ENCODE measurements at regions not wholly inside any gene's neighbourhood (a gene's known extent, or its start where the extent isn't known, plus 50 kb on each side); places are given as distances from the start of the nearest gene placed in this dataset.
A peak's percentile ranks its signal among the peaks of the same experiment; 100 is the strongest.
"Not testable (repeated sequence)": the region's sequence is repeated elsewhere in the genome, so short reads cannot be mapped to it uniquely, and the experiment has no call there.

DNA sequence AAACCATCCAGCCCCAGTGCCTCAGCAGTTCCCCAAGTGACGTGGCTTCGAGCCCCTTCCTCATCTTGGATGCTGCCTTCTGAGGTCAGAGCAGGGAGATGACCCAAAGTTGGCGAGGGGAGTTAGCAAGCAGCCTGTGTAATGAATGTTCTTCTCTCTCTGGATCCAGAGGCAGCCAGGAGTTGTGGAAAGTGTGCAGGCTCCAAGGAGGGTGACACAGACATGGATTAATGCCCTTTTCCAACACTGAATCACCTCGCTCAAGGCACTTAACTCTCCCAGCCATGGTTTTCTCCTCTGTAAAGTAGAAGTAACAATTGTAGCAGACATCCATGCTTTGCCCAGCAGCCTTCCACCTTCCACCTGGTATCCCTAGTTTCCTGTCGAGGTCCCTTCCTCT, 64.6 kb upstream of the HAND1 start:
- DNase-seq = no peak

DNA sequence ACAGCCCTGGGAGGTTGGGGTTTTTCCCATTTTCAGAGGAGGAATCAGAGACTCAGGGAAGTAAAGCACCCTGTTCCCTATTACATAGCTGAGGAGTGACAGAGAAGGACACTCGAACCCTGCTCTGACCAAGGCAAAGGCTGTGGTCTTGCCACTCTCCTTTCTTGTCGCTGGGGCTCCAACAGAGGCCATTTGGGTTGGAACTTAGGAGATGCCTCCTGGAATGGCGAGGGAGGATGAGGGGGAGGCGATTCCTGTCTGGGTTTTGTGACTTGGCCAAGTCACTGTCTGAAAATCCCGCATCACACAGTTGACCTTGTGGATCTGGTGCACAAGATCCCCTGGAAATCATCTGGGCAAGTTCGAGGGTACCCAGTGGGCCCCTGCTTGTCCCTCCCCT, 64.0 kb upstream of the HAND1 start:
- DNase-seq = no peak

DNA sequence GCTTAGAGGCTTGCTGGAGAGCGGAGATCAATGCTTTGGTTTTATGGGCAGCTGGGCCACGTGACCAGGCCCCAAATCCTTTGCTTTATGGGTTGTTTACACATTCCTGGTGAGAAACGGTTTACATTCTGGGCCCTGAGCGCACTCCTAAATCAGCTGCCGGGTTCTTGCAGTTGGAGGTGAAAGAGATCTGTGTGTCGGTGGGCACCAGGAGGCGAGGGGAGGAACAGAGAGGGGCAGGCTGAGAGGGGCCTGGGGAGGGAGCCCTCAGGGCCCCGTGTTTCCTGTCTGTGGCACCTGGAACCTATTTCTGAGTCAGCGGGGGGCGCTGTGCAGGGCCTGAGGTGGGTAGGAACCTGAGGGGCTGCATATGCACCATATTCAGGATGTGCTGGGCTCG, 63.5 kb upstream of the HAND1 start:
- no peak for DNase-seq

DNA sequence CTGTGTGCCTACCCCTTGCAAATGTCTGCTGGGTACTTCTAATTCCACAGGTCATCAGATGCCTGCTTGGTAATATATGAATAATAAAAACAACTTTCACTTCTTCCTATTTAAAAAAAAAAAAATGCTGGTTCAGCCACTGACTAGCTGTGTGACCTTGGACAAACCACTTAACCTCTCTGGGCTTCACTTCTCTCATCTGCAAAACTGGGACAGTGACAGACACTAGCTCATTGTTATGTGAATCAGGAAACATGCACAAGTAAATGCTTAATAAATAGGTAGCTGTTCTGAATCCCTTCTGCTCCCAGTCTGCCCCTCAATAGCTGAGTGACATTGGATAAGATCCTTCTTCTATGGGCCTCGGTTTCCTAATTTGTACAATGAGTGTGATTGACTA, 62.6 kb upstream of the HAND1 start:
- no peak for DNase-seq

DNA sequence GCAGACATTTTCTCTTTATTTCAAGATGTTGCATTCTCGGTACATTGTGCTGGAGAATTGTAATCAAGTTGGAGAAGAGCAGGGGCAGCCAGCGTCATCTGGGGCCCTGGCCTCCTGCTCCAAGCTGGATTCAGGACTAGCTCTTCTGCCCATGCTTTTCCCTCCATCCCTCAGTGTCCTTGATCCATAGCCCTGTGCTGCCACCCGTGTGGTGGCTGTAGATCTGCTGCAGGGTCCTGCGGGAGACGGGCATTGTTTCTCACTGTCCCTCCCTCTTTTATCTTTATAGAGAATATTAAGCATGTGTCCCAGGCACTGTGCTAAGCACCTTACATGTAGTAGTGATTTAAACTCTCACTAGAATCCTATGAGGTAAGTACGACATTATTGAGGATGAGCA, 60.5 kb upstream of the HAND1 start:
- DNase-seq = no peak

DNA sequence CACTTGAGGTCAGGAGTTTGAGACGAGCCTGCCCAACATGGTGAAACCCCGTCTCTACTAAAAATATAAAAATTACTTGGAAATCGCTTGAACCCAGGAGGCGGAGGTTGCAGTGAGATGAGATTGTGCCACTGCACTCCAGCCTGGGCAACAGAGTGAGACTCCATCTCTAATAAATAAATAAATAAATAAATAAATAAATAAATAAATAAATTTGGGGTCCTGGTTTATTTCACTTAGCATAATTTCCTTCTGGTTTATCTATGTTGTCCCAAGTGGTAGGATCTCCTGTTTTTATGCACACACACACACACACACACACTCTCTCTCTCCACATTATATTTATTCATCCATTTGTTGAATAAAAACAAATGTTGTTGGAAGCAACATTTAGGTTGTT, 58.4 kb upstream of the HAND1 start:
- not testable (repeated sequence) for DNase-seq

DNA sequence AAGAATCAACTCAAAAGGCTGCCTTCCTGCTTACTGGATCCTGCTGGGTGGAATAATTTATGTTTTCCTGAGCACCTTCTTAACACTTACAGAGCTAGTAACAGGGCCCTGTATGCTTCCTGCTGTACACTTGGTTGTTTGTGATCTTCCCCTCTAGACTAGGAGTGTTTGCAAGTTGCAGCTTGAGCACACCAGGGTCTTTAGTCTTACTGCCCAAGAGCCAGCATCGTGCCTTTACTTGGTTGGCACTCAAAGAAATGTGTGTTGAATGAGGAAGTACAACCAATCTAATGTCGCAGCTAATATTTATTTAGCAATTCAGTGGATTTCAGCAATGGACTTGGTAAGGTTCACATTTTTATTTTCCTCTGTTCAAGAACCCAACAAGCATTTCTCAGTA, 57.5 kb upstream of the HAND1 start:
- DNase-seq = peak; percentile 5

DNA sequence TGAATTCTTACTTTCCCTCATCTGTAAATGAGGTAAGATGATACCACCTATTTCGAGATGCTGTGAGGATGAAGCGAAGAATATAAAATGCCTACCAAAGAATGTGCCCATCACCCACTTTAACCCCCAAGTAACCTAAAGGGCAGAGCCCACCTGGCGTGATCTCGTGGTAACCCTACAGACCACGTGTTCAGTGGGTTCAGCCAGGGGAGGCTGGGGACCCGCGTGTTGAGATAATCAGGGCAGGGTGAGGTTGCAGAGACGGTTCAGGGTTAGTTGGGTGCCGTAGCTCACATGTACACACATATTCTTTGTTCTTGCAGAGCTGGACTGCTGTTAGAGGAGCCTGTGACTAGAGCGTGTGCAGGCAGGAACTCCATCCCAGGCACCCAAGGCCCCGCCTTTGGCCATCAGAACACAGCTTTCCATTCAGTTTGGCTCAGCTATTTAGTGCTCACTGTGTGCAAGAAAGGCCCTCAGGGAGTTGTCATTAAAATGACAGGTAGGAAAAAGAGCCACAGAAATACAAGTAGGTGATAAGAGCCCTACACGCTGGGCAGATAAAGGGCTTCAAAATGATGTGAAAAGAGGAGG, 56.5 kb upstream of the HAND1 start:
- no peak for DNase-seq

DNA sequence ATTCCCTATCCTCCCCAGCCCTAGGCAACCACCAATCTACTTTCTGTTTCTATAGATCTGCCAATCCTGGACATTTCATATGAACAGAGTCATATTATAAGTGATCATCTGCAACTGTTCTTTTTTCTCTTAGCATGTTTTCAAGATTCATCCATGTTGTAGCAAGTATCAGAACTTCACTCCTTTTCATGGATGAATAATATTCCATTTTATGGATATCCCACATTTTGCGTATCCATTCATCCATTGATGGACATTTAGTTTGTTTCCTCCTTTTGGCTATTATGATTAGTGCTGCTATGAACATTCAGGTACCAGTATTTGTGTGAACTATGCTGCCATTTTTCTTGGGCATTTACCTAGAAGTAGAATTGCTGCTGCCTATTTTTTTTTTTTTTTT, 51.3 kb upstream of the HAND1 start:
- no peak for DNase-seq

DNA sequence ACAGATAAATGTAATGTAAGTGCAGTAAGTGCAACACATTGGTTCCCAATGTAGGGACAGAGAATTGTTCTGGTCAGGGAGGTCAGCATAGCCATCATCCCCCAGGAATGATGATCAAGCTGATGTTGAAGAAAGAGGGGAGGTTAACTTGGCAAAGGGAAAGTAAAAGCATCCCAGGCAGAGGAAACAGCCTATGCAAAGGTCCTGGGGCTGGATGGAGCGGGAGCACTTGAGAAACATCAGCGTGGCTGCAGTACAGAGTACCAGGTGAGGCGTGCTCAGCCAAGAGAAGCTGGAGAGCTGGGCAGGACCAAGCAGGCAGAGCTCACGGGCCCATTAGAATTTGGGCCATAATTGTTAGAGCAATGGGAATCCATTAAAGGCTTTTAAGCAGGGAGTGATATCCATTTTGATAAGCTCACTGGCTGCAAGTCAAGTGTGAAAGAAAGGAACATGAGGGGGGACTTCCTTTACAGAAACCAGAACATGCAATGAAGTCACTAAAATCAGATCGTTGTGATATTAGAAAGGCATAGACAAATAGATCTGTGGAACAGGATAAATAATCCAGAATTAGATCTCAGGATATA, 50.1 kb upstream of the HAND1 start:
- no peak for DNase-seq

All from inflammatory macrophage treated with lipopolysaccharide for 4 hours (primary cell).